ENCODE measurements at regions not wholly inside any gene's neighbourhood (a gene's known extent, or its start where the extent isn't known, plus 50 kb on each side); places are given as distances from the start of the nearest gene placed in this dataset.

DNA sequence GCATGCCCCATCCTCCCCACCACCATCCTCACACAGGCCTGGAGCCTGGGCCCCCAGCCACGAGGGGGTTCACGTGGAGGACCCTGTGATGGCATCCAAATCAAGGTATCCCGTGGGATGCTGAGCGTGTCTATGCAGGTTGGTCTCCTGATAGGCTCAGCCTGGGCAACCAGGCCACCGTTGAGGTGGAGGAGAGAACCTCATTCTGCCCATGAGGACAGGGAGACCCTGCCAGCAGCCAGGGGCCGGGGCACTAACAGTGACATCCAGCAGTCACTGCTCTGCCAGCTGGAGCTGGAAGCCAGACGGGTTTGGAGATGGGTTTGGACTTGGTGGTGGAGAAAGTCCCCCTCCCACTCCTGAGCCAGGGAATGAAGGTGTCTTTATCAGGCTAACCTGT, 582.8 kb downstream of the MATN1 start:
- in situ Hi-C loops (cut with HindIII; ENCODE audit: low pct_ligation_motif_present, low sequenced_read_pairs) = no loop called here

DNA sequence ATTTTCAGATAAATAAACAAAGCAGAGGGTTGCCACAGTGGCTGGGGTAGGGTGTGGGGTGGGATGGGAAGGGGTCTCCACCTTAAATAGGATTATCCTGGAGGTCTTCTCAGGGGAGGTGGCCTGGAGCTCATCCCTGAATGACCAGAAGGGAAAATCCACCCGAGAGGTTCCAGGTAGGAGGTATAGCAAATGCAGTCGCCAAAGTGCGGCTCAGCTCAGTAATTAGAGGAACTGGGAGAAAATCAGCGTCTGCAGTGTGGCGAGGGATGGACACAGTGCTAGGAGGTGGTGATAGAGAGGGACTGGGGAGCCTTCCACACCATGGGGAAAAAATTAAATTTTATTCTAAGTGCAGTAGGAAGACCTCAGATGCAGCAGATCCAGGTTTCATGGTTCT, 584.5 kb downstream of the MATN1 start:
- Histone ChIP-seq H3K36me3 (replicated peaks) (no peaks in the 10 kb centered on the region), H3K27me3 (replicated peaks) (no peaks in the 10 kb centered on the region), H3K4me3 (ENCODE audit: low read depth, low read length) (no peak overlapping the region), H3K27ac (no peak overlapping the region)
- in situ Hi-C loops (cut with HindIII; ENCODE audit: low pct_ligation_motif_present, low sequenced_read_pairs) = no loop called here
- TF ChIP-seq, protein P1, sequence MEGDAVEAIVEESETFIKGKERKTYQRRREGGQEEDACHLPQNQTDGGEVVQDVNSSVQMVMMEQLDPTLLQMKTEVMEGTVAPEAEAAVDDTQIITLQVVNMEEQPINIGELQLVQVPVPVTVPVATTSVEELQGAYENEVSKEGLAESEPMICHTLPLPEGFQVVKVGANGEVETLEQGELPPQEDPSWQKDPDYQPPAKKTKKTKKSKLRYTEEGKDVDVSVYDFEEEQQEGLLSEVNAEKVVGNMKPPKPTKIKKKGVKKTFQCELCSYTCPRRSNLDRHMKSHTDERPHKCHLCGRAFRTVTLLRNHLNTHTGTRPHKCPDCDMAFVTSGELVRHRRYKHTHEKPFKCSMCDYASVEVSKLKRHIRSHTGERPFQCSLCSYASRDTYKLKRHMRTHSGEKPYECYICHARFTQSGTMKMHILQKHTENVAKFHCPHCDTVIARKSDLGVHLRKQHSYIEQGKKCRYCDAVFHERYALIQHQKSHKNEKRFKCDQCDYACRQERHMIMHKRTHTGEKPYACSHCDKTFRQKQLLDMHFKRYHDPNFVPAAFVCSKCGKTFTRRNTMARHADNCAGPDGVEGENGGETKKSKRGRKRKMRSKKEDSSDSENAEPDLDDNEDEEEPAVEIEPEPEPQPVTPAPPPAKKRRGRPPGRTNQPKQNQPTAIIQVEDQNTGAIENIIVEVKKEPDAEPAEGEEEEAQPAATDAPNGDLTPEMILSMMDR (IDR thresholded peaks at IDR 0.05; ENCODE audit: low read depth, low read length, missing control alignments) = no peak
- no peak for DNase-seq

More for the DNA sequence above, 582.8 kb downstream of the MATN1 start:
- TF ChIP-seq, protein P1 (IDR thresholded peaks at IDR 0.05; ENCODE audit: low read depth, low read length, missing control alignments) = no peak
- Histone ChIP-seq H3K27me3 (replicated peaks) (no peaks in the 10 kb centered on the region), H3K27ac (no peak overlapping the region), H3K4me3 (ENCODE audit: low read depth, low read length) (no peak overlapping the region), H3K36me3 (replicated peaks) (no peaks in the 10 kb centered on the region)
- no peak for DNase-seq

DNA sequence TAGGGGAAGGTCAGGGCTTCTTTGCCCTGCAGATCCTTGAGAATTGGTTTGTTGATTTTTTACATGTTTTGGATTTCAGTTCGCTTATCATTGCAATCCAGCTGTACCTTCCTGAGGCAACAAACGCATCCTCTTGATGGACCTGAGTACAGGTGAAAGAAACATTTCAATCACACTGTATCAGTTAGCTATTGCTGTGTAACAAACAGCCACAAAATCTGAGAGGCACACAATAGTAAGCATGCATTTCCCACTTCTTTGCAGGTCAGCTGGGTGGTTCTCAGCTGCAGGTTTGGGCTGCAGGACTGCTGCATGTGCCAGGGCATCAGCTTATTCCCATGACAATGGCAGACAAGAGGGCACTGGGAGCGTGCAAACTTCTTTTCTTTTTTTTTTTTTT, 586.4 kb downstream of the MATN1 start:
- Histone ChIP-seq H3K36me3 (replicated peaks) (no peaks in the 10 kb centered on the region), H3K27me3 (replicated peaks) (no peaks in the 10 kb centered on the region), H3K27ac (no peak overlapping the region), H3K4me3 (ENCODE audit: low read depth, low read length) (no peak overlapping the region)
- in situ Hi-C loops (cut with HindIII; ENCODE audit: low pct_ligation_motif_present, low sequenced_read_pairs) = no loop called here
- DNase-seq = no peak
- TF ChIP-seq, protein P1 (IDR thresholded peaks at IDR 0.05; ENCODE audit: low read depth, low read length, missing control alignments) = no peak

DNA sequence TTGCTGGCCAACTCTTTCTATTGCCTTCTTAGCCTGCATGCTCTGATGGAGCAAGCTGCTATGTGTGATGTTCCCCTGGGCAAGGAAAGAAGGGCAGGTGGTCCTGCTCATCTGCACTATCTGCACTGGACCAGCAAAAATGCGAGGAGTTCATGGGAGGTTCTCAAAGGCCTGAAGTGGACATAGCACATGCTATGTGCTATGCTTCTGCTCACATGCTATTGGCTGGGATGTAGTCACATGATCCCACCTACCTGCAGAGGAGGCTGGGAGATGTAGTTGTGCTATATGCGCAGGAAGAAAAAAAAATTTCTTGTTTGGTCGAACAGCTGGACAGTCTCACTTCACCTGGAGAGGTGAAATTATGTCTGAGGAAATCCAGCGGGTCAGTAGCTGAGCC, 587.7 kb downstream of the MATN1 start:
- Histone ChIP-seq H3K27me3 (replicated peaks) (no peaks in the 10 kb centered on the region), H3K27ac (no peak overlapping the region), H3K4me3 (ENCODE audit: low read depth, low read length) (no peak overlapping the region), H3K36me3 (replicated peaks) (no peaks in the 10 kb centered on the region)
- DNase-seq = no peak
- in situ Hi-C loops (cut with HindIII; ENCODE audit: low pct_ligation_motif_present, low sequenced_read_pairs) = no loop called here
- TF ChIP-seq, protein P1 (IDR thresholded peaks at IDR 0.05; ENCODE audit: low read depth, low read length, missing control alignments) = no peak

DNA sequence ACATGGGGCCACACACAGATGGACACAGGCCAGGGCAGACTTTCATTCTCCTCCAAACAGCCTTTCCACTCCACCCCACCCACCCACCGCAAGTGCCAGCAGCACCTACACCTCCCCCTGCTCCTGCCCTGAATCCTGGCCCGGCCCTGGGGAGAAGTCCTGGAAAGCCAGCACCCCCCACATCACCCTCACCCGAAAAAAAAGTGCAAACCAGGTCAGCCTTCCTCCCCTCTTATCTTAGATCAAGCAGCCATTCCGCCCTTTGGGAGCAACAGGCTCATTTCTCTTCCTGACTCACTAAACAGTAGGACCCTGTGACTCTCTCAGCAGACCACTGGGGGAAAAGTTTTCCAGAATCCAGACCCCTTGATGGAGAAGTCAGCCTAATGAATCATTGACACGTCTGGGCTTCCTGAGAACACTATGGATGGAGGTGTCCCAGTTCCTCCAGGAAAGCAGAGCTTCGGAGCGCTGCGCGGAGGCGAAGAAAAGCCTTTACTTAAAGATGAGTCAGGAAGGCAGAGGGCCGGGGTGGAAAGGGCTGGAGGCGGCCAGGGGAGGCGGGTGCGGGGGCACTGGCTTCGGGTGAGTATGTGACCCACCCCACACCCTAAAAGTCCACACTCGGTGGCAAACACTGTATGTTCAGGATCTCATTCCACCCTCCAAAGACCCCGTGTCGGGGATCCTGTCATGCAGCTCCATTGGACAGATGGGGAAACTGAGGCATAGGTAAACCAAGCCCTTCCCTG, 588.7 kb downstream of the MATN1 start:
- Histone ChIP-seq H3K4me3 (ENCODE audit: low read depth, low read length) (no peak overlapping the region), H3K27me3 (replicated peaks) (no peaks in the 10 kb centered on the region), H3K27ac (no peak overlapping the region), H3K36me3 (replicated peaks) (no peaks in the 10 kb centered on the region)
- TF ChIP-seq, protein P1 (IDR thresholded peaks at IDR 0.05; ENCODE audit: low read depth, low read length, missing control alignments) = no peak
- in situ Hi-C loops (cut with HindIII; ENCODE audit: low pct_ligation_motif_present, low sequenced_read_pairs) = no loop called here
- DNase-seq = no peak
